B cell (primary cell): ENCODE measurements at regions not wholly inside any gene's neighbourhood (a gene's known extent, or its start where the extent isn't known, plus 50 kb on each side); places are given as distances from the start of the nearest gene placed in this dataset.

Experiments
- ATAC-seq: fragments of 200-7000 bp; cut with Tn5 transposase; one replicate; pipeline ENCODE4 v1.10.0; 2021; ENCODE audit warnings: low read depth, mild to moderate bottlenecking, moderate number of reproducible peaks, moderate library complexity
- CTCF ChIA-PET: fragments of 350-600 bp; sonication (Branson Sonifier 250); formaldehyde crosslinking; loops from one replicate; lab custom pipeline; 2021; ENCODE audit warnings: antibody characterized with exemption, inconsistent platforms; lab: Charles Lee
- POLR2A ChIA-PET: fragments of 350-600 bp; sonication (Branson Sonifier 250); formaldehyde crosslinking; loops from one replicate; lab custom pipeline; 2021; ENCODE audit warnings: antibody characterized with exemption; lab: Charles Lee
- DNase-seq: peaks from one replicate; pipeline ENCODE4 v3.0.0; 2013
- H2AFZ ChIP-seq: 2 replicates; pipeline ENCODE4 v1.6.1; 2012; ENCODE audit warnings: mild to moderate bottlenecking, low read depth, low read length; ENCODE audit not compliant: insufficient read depth, poor library complexity, severe bottlenecking
- H3K27ac ChIP-seq, 2 donors: 1 replicate in 1 of 2; 2 replicates in 1 of 2; pipeline ENCODE4 v1.5.1; 2012 to 2013; ENCODE audit warnings: low read length in 2 of 2, mild to moderate bottlenecking in 2 of 2, moderate library complexity in 1 of 2
- H3K27me3 ChIP-seq, 4 experiments: fragments of 200-600 bp in 1 of 4; sonication (generic) in 1 of 4; replicated peaks in 1 of 4; 1 replicate in 2 of 4; 2 replicates in 2 of 4; pipeline versions ENCODE4 v1.6.1 to v1.7.0; 2013 to 2016; ENCODE audit warnings: low read length in 3 of 4, mild to moderate bottlenecking in 2 of 4, mixed read lengths in 1 of 4, moderate library complexity in 1 of 4; ENCODE audit not compliant: insufficient read depth in 4 of 4, control insufficient read depth in 3 of 4; ENCODE audit errors: control extremely low read depth in 1 of 4
- H3K36me3 ChIP-seq, 2 experiments: replicated peaks in 1 of 2; 1 replicate in 1 of 2; 2 replicates in 1 of 2; pipeline versions ENCODE4 v1.6.1 to v1.7.1; 2013; ENCODE audit warnings: low read length in 1 of 2; ENCODE audit not compliant: insufficient read depth in 2 of 2, control insufficient read depth in 1 of 2; ENCODE audit errors: control extremely low read depth in 1 of 2, extremely low read depth in 1 of 2
- H3K4me1 ChIP-seq, 2 donors: fragments of 200-600 bp in 1 of 2; sonication (generic) in 1 of 2; 1 replicate in 1 of 2; 2 replicates in 1 of 2; pipeline versions ENCODE4 v1.5.1 to v1.6.1; 2013 to 2017; ENCODE audit warnings: low read length in 2 of 2; ENCODE audit not compliant: control insufficient read depth in 2 of 2, insufficient read depth in 2 of 2
- H3K4me2 ChIP-seq: replicated peaks from 2 replicates; pipeline ENCODE3; 2012; ENCODE audit warnings: mild to moderate bottlenecking, low read depth, low read length; ENCODE audit not compliant: poor library complexity, severe bottlenecking
- H3K4me3 ChIP-seq, 5 experiments: fragments of 200-600 bp in 1 of 5; sonication (generic) in 1 of 5; 1 replicate in 3 of 5; 2 replicates in 2 of 5; pipeline versions ENCODE4 v1.5.1 to v1.7.0; 2011 to 2016; ENCODE audit warnings: low read length in 4 of 5, mild to moderate bottlenecking in 4 of 5, low read depth in 2 of 5, control low read depth in 1 of 5, moderate library complexity in 1 of 5; ENCODE audit not compliant: insufficient read depth in 1 of 5; ENCODE audit errors: control extremely low read depth in 1 of 5, extremely low read depth in 1 of 5
- H3K79me2 ChIP-seq: fragments of 200-600 bp; sonication (generic); one replicate; pipeline ENCODE4 v1.6.0; 2016; ENCODE audit warnings: low read length; ENCODE audit not compliant: control insufficient read depth, insufficient read depth
- H3K9ac ChIP-seq: fragments of 200-600 bp; sonication (generic); 2 replicates; pipeline ENCODE4 v1.6.1; 2017; ENCODE audit warnings: mild to moderate bottlenecking, low read length, moderate library complexity
- H3K9me3 ChIP-seq, 3 donors: one replicate each; pipeline versions ENCODE4 v1.6.1 to v1.7.1; 2013; ENCODE audit warnings: low read length in 2 of 3; ENCODE audit not compliant: control insufficient read depth in 2 of 3, insufficient read depth in 1 of 3; ENCODE audit errors: control extremely low read depth in 1 of 3
- H4K20me1 ChIP-seq: 2 replicates; pipeline ENCODE4 v1.6.0; 2012; ENCODE audit warnings: mild to moderate bottlenecking, low read length; ENCODE audit not compliant: insufficient read depth, control insufficient read depth, poor library complexity, severe bottlenecking
- H3K27ac Mint-ChIP-seq: one replicate; pipeline ENCODE4 v1.8.0; 2021; ENCODE audit warnings: mixed read lengths
- H3K27me3 Mint-ChIP-seq: one replicate; pipeline ENCODE4 v1.8.0; 2021; ENCODE audit warnings: mixed read lengths
- H3K4me1 Mint-ChIP-seq: one replicate; pipeline ENCODE4 v1.8.0; 2021; ENCODE audit warnings: mixed read lengths
- H3K4me3 Mint-ChIP-seq: one replicate; pipeline ENCODE4 v1.8.0; 2021; ENCODE audit warnings: mixed read lengths
- H3K9me3 Mint-ChIP-seq: one replicate; pipeline ENCODE4 v1.8.0; 2022; ENCODE audit warnings: mixed read lengths; ENCODE audit not compliant: insufficient read depth
- EZH2 ChIP-seq: IDR thresholded peaks from 2 replicates; pipeline ENCODE4 v1.6.1; 2012; ENCODE audit warnings: borderline replicate concordance, low read depth, mild to moderate bottlenecking, moderate library complexity, low read length; ENCODE audit not compliant: insufficient read depth, poor library complexity, severe bottlenecking
- WGBS: methylation state at CpG from one replicate; pipeline ENCODE4 v1.1.5; 2013; ENCODE audit warnings: missing lambda C conversion rate; ENCODE audit not compliant: insufficient coverage; 5-methylcytosine and 5-hydroxymethylcytosine counted together
- intact Hi-C: fragments of 100-400 bp; cut with micrococcal nuclease; formaldehyde crosslinking; loops from one replicate; pipeline ENCODE4 v1.10.0; 2022
- TF ChIP-seq, protein P1 (sequence below): fragments of 200-600 bp; IDR thresholded peaks from one replicate; pipeline ENCODE4 v1.8.0; 2022; ENCODE audit warnings: antibody characterized with exemption, mild to moderate bottlenecking

DNA sequence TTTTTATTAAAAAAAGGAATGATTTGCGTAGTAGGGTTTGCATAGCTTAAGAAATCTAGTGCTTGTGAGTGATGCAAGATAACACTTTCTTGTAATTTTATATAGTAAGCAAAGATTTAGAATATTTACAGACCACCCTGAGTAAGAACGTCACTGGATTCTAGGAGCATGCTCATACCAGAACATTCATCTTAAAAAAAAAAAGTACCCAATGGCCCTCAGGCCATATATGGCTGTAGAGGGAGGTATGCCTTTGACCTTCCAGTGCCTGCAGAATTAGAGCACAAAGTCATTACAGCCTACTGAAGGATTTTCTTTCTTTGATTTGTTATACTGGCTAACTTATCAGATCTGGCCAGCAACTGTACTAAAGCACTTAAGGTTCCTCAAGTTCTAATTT lies 236.3 kb upstream of the GYPA start:
- Histone ChIP-seq H3K27ac (no peak overlapping the region), H3K79me2 (no peaks in the 10 kb centered on the region)
- intact Hi-C loops: no loop called here

DNA sequence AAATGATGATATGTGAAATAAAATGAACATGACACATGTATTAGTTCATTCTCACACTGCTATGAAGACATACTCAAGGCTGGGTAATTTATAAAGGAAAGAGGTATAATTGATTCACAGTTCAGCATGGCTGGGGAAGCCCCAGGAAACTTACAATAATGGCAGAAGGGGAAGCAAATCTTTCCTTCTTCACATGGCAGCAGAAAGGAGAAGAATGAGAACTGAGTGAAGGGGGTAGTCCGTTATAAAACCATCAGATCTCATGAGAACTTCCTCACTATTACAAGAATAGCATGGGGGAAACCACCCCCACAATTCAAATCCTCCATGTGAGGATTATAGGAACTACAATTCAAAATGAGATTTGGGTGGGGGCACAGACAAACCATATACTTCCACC lies 243.9 kb upstream of the GYPA start:
- Histone ChIP-seq H3K9ac (no peak overlapping the region), H4K20me1 (no peaks in the 10 kb centered on the region), H2AFZ (no peak overlapping the region), H3K4me1 (no peaks in the 10 kb centered on the region), H3K27ac (no peak overlapping the region), H3K4me3 (no peak overlapping the region), H3K4me2 (no peak overlapping the region), H3K27me3 (no peaks in the 10 kb centered on the region), H3K36me3 (no peaks in the 10 kb centered on the region), H3K79me2 (no peaks in the 10 kb centered on the region), H3K9me3 (peaks cover 1 to 11% (median 10%) of the 10 kb centered on the region in 3 donors)
- H3K4me1 Mint-ChIP-seq: no peaks in the 10 kb centered on the region
- no peak for TF ChIP-seq EZH2
- TF ChIP-seq, protein P1, sequence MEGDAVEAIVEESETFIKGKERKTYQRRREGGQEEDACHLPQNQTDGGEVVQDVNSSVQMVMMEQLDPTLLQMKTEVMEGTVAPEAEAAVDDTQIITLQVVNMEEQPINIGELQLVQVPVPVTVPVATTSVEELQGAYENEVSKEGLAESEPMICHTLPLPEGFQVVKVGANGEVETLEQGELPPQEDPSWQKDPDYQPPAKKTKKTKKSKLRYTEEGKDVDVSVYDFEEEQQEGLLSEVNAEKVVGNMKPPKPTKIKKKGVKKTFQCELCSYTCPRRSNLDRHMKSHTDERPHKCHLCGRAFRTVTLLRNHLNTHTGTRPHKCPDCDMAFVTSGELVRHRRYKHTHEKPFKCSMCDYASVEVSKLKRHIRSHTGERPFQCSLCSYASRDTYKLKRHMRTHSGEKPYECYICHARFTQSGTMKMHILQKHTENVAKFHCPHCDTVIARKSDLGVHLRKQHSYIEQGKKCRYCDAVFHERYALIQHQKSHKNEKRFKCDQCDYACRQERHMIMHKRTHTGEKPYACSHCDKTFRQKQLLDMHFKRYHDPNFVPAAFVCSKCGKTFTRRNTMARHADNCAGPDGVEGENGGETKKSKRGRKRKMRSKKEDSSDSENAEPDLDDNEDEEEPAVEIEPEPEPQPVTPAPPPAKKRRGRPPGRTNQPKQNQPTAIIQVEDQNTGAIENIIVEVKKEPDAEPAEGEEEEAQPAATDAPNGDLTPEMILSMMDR: no peak
- intact Hi-C loops: no loop called here
- ChIA-PET CTCF (no interaction called here), POLR2A (no interaction called here)
- DNase-seq: peak; percentile 2
- ATAC-seq: no peak
- no peak overlapping the region for H3K4me3 Mint-ChIP-seq
- no peak overlapping the region for H3K27ac Mint-ChIP-seq
- WGBS: no CpG with 5 or more reads among the region's 1 CpG
- H3K9me3 Mint-ChIP-seq: peaks cover 17% of the 10 kb centered on the region
- H3K27me3 Mint-ChIP-seq: peaks cover 3% of the 10 kb centered on the region

More for the DNA sequence above, 236.3 kb upstream of the GYPA start:
- CTCF ChIA-PET: no interaction called here
- H3K4me1 Mint-ChIP-seq: no peaks in the 10 kb centered on the region
- ATAC-seq (no peak), DNase-seq (no peak)
- no peaks in the 10 kb centered on the region for H3K4me1 ChIP-seq
- no peaks in the 10 kb centered on the region for H3K27me3 ChIP-seq
- no peak overlapping the region for H2AFZ ChIP-seq
- H3K9ac ChIP-seq: no peak overlapping the region
- no peaks in the 10 kb centered on the region for H3K9me3 Mint-ChIP-seq
- H4K20me1 ChIP-seq: no peaks in the 10 kb centered on the region
- no CpG with 5 or more reads among the region's 2 CpGs for WGBS
- H3K4me3 ChIP-seq: no peak overlapping the region
- no peaks in the 10 kb centered on the region for H3K9me3 ChIP-seq
- H3K4me2 ChIP-seq: no peak overlapping the region
- TF ChIP-seq EZH2: no peak
- TF ChIP-seq, protein P1: no peak
- H3K27ac Mint-ChIP-seq: no peak overlapping the region
- no peak overlapping the region for H3K4me3 Mint-ChIP-seq
- peaks cover 6% of the 10 kb centered on the region for H3K27me3 Mint-ChIP-seq
- no peaks in the 10 kb centered on the region for H3K36me3 ChIP-seq
- POLR2A ChIA-PET: no interaction called here
